ENCODE measurements at regions not wholly inside any gene's neighbourhood (a gene's known extent, or its start where the extent isn't known, plus 50 kb on each side); places are given as distances from the start of the nearest gene placed in this dataset.

DNA sequence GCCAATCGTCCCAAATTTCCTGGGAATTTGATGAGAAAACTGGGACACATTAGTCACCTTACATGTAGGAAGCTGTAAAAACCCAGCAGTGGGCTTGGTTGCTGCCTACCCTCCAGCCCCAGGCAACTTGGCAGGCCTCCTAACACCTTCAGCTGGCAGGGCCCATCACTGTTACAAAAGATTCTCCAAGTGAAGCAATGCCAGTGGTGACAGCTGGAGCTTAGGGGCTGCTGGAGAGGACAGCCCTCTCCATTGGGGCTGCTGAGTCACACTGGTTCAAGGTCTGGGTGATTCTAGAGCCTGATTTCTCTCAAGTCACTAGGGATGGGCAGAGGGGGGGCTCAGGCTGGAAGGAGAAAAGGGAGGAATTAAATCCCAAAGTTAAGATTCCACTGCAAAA lies 180.6 kb downstream of the COPRS start:
- TF ChIP-seq, protein P1, sequence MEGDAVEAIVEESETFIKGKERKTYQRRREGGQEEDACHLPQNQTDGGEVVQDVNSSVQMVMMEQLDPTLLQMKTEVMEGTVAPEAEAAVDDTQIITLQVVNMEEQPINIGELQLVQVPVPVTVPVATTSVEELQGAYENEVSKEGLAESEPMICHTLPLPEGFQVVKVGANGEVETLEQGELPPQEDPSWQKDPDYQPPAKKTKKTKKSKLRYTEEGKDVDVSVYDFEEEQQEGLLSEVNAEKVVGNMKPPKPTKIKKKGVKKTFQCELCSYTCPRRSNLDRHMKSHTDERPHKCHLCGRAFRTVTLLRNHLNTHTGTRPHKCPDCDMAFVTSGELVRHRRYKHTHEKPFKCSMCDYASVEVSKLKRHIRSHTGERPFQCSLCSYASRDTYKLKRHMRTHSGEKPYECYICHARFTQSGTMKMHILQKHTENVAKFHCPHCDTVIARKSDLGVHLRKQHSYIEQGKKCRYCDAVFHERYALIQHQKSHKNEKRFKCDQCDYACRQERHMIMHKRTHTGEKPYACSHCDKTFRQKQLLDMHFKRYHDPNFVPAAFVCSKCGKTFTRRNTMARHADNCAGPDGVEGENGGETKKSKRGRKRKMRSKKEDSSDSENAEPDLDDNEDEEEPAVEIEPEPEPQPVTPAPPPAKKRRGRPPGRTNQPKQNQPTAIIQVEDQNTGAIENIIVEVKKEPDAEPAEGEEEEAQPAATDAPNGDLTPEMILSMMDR (IDR thresholded peaks at IDR 0.05) = no peak
- no peak for TF ChIP-seq POLR2A (IDR thresholded peaks at IDR 0.05)
